HG03520 (cell line): ENCODE measurements at regions not wholly inside any gene's neighbourhood (a gene's known extent, or its start where the extent isn't known, plus 50 kb on each side); places are given as distances from the start of the nearest gene placed in this dataset.

Experiments used
- ATAC-seq: cut with Tn5 transposase; IDR thresholded peaks from one replicate; pipeline ENCODE4 v1.9.1; 2021; ENCODE audit warnings: mild to moderate bottlenecking, moderate library complexity; ENCODE audit not compliant: unreplicated experiment

GRCh38 chr18:78303519-78304191 lies 676.0 kb upstream of the SALL3 start:
- ATAC-seq: no peak

DNA sequence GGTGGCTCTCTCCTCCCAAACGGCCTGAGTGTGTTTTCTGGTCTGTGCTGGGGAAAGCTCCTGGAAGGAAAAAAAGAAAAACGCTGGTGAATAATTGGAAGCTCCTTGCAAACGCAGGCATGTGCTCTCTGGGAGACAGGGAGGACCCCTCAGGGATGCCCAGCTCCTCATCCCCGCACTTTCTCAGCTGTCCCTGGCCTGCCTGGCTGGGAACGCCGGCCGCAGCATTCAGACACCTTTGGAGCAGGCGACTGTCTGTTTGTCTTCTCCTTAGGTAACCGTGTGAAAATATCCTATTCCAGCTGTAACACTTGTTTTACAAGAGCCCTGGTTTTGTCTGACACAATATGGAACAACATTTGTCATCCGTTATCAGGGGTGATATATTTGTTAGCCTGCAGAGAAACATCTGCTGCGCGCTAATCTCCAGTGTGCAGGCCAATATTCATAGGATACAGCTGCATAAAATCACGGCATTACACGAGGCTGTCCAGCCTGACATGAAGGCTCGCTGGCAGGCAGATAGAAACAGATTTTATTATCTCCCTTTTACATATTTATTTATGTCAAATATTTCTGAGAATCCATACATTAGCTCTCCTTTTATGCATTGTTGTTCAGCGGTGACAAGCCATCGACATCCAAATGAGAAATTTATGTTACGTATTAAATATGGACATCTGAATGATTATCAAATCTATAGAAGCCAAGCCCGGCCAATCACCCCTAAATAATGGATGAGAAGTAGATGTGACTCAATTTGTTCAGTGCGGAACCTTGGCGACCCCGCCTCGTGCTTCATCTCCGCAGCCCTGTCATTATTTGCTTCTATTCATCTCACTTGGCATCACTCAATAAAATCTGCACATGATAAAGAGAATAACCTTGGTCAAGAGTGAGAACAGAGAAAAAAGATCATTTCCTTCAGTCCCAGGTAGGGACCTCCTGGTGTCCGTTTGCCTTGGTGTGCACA lies 675.1 kb upstream of the SALL3 start:
- no peak for ATAC-seq

DNA sequence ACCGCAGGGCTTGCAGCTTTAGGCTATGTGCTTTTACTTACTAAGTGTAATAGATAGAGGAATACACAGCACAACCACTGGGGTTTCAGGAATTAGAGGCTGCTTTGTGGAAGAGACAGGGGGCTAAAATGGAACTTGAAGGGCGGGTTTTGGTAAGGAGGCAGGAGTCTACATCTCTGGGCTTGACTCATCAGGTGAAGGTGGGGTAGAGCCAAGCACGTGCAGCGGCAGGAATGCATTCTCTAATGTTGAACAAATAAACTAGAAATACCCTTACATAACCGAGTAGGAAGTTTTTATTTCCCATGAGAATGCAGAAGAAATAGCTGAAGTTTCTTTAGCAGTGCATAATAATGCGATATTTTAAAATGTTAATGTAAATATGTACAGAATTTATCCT lies 673.8 kb upstream of the SALL3 start:
- ATAC-seq: no peak

DNA sequence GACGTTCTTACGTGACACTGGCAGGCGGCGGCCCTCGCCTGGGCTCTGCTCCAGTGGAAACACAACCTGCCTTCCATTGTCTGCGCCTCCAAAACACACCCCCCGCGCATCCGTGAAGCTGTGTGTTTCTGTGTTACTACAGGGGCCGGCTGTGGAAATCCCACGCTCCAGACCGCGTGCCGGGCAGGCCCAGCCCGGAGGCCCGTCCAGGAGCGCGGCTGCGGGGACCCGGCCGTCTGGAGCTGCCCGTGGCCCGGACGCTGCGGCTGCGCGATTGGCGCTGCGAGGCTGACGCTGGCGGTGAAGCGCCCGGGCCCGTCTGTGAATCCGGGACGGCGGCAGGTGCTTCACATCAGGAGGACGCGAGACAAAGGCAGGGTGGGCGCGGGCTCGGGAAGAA lies 670.3 kb upstream of the SALL3 start:
- no peak for ATAC-seq

GRCh38 chr18:78309924-78310323 lies 669.7 kb upstream of the SALL3 start:
- ATAC-seq: no peak

- ATAC-seq: no peak
Observed at GRCh38 chr18:78319264-78319663, 660.4 kb upstream of the SALL3 start.

GRCh38 chr18:78319961-78320360 lies 659.7 kb upstream of the SALL3 start:
- no peak for ATAC-seq

GRCh38 chr18:78321402-78321801 lies 658.2 kb upstream of the SALL3 start:
- no peak for ATAC-seq

GRCh38 chr18:78323453-78324197 lies 656.0 kb upstream of the SALL3 start:
- ATAC-seq: no peak

DNA sequence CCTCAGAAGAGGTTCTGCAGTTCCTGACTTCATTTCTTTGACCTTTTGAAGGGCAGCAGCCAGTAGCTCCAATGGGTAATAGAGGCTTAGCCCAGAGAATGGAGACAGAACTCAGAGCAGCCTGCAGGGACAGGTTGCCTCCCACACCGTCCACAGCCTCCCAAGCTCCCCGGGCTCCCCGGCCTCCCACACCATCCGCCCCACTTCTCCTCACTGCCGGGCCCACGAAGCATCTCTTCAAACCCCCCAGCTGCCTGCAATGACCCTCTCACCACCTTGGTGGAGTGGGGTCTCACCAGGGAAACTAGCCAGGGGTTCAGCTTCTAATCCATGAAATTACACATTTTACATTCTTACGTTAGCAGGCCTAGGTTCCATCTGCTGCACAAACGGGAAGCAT lies 652.0 kb upstream of the SALL3 start:
- no peak for ATAC-seq

- no peak for ATAC-seq
Observed at GRCh38 chr18:78330766-78331165, 648.9 kb upstream of the SALL3 start.

- ATAC-seq: no peak
Observed at GRCh38 chr18:78352910-78353309, 626.7 kb upstream of the SALL3 start.

DNA sequence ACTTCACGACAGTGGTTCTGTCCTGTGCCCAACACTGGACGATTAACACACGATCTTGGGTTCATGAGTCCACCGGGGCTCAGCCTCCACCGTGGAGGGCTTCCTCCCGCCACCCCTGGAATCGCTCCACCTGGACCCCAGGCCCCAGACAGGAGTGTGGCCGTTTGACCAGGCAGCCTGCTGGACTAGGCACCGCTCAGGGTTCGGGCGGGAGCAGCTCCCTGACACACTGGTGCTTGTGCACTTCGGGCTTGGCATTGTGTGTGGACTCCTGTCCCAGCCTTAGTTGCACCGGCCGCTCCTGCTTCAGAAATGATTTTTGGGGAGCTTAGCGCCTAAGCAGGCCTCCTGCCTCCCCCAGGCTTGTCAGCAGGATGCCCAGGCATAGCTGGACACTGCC lies 617.4 kb upstream of the SALL3 start:
- ATAC-seq: no peak

GRCh38 chr18:78363556-78364387 lies 615.8 kb upstream of the SALL3 start:
- no peak for ATAC-seq

DNA sequence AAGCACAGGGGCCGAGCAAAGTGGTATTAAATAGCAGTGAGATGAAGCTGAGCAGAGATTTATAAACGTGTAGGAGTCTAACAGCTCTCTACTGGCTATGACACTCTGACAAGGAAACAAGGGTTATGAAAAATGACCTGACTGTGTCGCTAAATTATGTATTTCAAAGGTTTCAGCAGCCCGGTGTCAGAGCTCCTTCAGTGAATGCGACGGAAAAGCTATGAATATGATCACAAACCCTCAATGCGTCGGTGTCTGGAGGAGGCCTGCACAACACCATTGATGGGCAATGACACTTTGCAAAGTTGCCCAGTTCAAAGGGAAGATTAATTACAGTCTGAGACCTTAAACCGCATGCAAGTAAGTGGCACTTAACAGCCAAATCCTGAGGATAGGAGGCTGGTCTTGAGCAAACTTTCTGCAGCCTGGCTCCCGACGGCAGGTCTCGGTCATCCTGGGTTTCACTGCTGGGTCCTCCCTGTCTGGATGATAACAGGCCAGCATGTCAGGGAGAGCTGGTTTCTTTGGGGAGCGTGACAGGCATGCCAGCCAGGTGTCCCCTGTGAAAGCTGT lies 615.1 kb upstream of the SALL3 start:
- ATAC-seq: no peak

GRCh38 chr18:78367996-78368395 lies 611.6 kb upstream of the SALL3 start:
- no peak for ATAC-seq

- ATAC-seq: no peak
Observed at GRCh38 chr18:78368726-78369125, 610.9 kb upstream of the SALL3 start.

DNA sequence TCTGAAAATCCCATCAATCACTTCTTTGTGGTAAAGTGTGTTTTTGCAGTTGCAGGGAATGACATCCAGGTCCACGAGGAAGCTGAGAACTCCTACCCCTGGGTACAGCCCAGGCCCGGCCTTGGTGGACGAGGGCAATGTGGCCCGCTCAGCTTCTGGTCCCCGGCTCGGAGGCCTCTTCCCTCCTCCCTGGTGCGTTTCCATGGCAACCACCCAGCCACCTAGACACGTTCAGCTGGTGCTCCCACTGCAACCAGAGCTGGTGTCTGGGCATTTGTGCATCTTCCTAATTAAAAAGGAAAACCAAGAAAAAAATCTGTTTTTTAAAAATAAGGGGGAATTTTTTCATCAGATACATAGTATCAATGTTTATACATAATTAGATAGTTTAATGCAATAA lies 603.6 kb upstream of the SALL3 start:
- ATAC-seq: no peak

- no peak for ATAC-seq
Observed at GRCh38 chr18:78378403-78378802, 601.2 kb upstream of the SALL3 start.

DNA sequence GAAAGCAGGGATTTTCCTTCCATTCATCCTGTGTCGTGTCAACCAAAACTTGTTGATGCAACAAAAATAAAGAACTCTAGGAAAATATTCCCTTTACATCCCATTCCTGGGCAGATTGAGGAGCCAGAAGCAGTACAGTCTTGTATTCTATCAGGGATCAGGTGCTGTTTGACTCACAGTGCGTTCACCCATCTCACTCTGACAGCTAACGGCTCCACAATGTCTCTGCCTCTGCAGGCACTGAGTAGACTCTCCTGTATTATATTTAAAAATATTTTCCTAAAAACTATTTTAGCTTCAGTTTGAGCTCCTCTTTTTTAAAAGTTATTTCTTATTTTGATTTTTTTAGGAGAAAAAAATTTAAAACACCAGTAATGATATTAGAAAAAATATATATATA lies 600.6 kb upstream of the SALL3 start:
- no peak for ATAC-seq
